Sciatic nerve (tissue), 2 donors: ENCODE measurements at regions not wholly inside any gene's neighbourhood (a gene's known extent, or its start where the extent isn't known, plus 50 kb on each side); places are given as distances from the start of the nearest gene placed in this dataset.
"Not testable (repeated sequence)": the region's sequence is repeated elsewhere in the genome, so short reads cannot be mapped to it uniquely, and the experiment has no call there.

Source experiments
- ATAC-seq: fragments of 200-7000 bp; cut with Tn5 transposase; one replicate; pipeline ENCODE4 v1.9.1; 2020; ENCODE audit warnings: mild to moderate bottlenecking, moderate library complexity
- DNase-seq: peaks from one replicate; pipeline ENCODE4 v3.0.0-alpha.2; 2020; ENCODE audit warnings: low spot score
- intact Hi-C: fragments of 100-400 bp; cut with DNase I; formaldehyde crosslinking; loops from one replicate; pipeline ENCODE4 v1.14.2; 2022
- donor health status: DM: no; HTN: no; CAD: no.
- donor health status: DM: no; HTN: no; CAD: no.

DNA sequence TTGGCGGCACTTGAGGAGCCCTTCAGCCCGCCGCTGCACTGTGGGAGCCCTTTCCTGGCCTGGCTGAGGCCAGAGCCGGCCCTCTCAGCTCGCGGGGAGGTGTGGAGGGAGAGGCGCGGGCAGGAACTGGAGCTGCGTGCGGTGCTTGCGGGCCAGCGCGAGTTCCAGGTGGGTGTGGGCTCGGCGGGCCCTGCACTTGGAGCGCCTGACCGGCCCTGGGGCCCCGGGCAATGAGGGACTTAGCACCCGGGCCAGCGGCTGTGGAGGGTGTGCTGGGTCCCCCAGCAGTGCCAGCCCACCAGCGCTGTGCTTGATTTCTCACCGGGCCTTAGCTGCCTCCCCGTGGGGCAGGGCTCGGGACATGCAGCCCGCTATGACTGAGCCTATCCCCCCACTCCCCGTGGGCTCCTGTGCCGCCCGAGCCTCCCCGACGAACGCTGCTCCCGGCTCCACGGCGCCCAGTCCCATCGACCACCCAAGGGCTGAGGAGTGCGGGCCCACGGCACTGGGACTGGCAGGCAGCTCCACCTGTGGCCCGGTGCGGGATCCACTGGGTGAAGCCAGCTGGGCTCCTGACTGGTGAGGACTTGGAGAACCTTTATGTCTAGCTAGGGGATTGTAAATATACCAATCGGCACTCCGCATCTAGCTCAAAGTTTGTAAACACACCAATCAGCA, 167.6 kb downstream of the SOX4 start:
- intact Hi-C loops, ATAC-seq, DNase-seq: not testable (repeated sequence)

GRCh38 chr6:21764989-21765388, 171.4 kb downstream of the SOX4 start:
- intact Hi-C loops: no loop called here

GRCh38 chr6:21767891-21768648, 174.5 kb downstream of the SOX4 start:
- no peak for DNase-seq
- no peak for ATAC-seq
- intact Hi-C loops: no loop called here

More at GRCh38 chr6:21764989-21765388, 171.4 kb downstream of the SOX4 start:
- ATAC-seq: no peak
- no peak for DNase-seq

DNA sequence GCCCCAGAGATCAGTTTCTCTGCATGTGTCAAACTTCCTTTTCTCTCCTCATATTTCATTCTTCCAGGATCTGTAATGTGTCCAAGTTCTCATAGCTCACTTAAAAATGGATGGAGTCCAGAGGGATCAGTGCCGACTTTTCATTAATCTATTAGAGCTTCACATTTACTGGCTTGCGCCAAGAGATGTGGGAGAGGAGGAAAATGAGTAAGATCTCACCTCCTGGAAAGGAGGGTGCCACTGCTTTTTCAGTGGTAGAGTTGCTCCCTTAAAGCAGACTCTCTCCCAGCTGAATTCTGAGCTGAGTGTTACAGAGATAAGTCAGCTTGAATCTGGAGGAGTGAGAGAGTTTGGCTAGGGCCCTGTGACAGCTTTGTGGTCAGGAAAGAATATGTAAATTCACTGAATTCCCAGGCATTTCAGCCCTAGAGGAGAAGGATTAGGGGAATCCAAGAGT, 175.9 kb downstream of the SOX4 start:
- no peak for DNase-seq
- peak; percentile 68 for ATAC-seq
- intact Hi-C loops: no loop called here

DNA sequence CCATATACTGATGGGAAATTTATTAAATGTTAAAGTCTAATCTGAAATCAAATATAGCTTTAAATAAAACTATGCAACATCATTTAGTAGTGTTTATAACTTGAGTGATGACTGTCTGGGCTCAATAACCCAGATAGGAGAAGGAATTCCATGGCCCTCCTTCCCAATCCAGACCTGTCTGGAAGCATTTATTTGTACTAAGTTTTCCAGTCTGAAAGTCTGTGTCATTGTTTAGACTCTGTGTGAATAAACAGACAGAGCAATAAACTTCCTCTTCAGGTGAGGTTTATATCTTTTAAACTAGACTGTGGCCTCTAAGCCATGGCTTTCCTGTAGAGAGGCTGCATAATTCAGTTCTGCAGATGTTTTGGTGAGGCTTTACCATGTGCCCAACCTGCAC, 176.4 kb downstream of the SOX4 start:
- intact Hi-C loops: no loop called here
- DNase-seq: no peak
- ATAC-seq: no peak

DNA sequence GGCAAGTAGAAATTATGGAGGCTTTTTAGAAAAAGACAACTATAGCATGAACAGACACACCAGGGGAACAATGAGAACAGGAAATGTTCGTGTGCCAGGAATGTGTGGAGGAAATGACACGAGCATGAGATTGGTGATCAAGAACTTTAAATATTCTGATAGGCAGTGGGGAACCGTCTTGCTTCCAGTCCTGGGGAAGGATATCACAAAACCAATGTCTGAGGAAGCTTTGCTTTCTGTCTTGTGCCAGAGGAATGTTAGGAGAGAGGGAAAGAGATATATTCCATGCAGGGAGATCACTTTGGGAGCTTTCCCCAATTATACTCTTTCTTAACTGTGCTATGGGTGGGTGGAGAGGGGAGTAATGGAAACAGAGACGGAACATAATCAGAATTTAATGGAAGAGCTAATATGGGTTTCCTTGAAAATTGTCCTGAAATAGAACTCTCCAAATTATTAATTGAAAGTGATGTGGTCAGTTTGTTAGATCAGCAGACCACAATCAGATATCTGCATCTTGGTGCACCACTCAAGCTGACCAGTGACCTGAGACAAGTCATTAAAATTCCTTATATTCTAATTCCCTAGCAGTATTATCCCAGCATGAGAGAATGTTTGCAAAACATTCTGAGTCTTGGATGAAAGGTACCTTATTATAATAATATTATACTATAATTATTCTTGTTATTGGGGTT, 178.2 kb downstream of the SOX4 start:
- no peak for ATAC-seq
- intact Hi-C loops: no loop called here
- DNase-seq: no peak

DNA sequence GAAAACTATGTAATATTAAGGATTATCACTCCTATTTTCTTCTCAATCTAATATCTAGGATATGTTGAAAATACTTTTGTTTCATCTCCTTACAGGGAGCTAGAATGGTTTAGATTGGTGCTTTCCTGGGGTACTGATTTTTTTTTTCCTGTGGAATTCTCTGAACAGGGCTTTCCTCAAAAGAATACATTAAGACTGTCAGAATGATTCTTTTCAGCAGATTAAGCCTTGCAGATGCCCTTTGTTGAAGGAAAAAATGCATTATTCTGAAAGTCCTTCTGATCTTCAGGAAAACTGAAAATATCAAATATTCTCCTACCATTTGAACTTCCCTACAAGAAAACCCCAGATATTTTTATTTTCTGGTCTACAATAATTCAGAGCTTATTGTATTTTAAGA, 178.9 kb downstream of the SOX4 start:
- ATAC-seq (no peak), DNase-seq (no peak)
- intact Hi-C loops: no loop called here

DNA sequence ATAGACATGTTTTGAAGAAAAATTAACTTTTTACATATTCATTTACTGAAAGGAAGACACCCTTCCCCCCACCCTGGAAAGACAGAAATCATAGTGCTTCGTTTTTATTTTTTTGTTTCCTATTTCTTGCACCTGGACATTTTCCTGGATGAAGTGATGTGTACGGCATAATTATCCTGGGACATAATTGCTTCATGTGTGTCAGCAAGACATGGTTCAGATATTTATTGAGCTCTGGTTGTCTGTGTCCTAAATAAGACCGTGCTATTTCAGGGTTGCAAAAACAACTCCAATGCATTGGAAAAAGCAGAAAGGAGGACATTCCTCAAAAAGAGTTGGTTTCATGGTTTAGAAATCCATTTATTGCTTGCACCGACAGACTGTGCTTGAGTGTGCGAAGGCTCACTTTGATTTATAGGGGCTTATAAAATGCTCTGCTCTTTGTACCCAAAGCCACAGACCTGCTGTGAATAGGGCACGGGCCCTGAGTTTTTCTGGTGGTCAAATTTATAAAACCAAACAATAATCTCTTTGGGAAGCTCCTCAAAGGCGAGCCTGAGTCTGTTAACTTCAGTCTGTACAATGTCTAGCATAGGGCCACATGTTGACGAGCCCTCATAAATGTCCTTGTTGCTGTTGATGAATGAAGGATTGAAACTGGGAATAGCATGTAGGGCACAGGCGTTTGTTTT, 179.5 kb downstream of the SOX4 start:
- no peak for ATAC-seq

DNA sequence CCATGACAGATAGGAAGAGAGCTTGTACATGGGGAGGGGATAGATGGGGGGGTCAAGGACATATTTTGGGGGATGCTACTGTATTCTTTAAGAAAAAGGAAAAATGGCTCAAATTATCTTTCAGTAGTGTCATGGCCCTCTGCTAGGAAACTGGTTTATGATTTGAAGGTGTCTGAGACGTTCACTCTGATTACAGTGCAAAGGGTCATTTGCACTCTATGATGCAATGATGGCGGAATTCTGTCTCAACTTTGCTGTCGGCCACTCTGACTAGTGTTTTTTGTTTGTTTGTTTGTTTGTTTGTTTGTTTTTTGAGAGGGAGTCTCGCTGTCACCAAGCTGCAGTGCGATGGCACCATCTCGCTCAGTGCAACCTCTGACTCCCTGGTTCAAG, 180.0 kb downstream of the SOX4 start:
- intact Hi-C loops: no loop called here
- DNase-seq (no peak), ATAC-seq (no peak)

More for the DNA sequence above, 179.5 kb downstream of the SOX4 start:
- no peak for DNase-seq
- intact Hi-C loops: no loop called here

DNA sequence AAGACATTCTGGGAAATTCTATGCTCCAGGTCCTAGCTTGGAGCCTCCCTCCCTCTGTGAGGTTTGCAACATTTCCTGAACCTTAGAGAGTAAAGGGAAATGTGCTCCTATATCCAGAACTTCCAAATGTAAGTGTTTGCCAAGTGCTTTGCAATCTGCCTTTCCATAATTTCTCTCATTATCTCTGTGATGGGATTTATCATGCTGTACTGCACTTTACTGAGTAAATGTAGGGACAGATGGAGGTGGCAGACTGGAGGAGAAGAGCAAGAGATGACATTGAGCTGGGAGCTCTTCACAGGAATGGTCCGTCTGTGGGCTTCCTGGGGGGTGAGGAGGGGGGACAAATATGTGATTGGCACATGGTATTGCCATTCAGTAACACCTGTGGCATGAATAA, 184.3 kb downstream of the SOX4 start:
- DNase-seq (no peak), ATAC-seq (no peak)
- intact Hi-C loops: no loop called here

- intact Hi-C loops: no loop called here
- no peak for ATAC-seq
These were observed 186.6 kb downstream of the SOX4 start for GRCh38 chr6:21780141-21780540.

GRCh38 chr6:21780679-21781078, 187.1 kb downstream of the SOX4 start:
- ATAC-seq: no peak
- intact Hi-C loops: no loop called here

More at GRCh38 chr6:21780141-21780540, 186.6 kb downstream of the SOX4 start:
- DNase-seq: no peak

DNA sequence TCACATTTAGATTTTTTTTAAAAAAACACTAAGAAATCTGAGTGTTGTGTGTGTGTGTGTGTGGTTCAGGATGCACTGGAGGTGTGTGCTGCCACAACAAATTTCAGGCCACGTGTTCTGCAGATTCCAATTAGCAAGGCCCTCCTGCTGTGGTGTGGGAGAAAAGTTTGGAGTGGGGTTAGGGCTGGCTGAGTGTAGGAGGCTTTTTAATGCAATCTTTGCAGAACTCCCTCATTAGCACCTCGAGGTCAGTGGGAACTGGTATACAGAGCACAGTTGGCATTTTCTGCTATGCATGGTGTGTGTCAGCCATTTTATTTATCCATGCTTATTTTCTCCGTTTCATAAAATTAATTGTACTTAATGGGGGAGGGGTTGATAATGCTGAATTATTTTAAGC, 187.6 kb downstream of the SOX4 start:
- intact Hi-C loops: no loop called here
- DNase-seq (no peak), ATAC-seq (no peak)

More at GRCh38 chr6:21780679-21781078, 187.1 kb downstream of the SOX4 start:
- DNase-seq: no peak

DNA sequence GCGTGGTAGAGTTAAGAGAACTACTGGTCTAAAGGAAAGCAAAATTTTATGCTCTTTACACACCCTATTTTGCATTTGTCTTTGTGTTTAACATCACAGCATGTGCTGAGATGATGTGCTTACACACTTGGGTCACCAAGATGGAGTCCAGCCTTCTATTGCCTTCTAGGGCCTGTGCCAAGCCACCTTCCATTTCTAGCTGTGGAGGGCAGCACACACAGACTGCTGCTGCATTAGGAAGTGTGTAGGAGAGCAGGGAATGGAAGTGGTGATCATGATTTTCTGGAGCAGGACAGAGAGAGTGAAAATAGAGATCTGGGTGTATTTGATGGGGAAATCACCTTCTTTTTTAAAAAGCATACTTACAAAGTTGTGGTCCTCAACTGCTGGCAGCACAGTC, 191.6 kb downstream of the SOX4 start:
- ATAC-seq (no peak), DNase-seq (no peak)
- intact Hi-C loops: no loop called here

- no peak for ATAC-seq
- intact Hi-C loops: no loop called here
- no peak for DNase-seq
These were observed 197.5 kb downstream of the SOX4 start for GRCh38 chr6:21791056-21791455.

- ATAC-seq (no peak), DNase-seq (no peak)
- intact Hi-C loops: no loop called here
These were observed 198.0 kb downstream of the SOX4 start for GRCh38 chr6:21791581-21791980.

DNA sequence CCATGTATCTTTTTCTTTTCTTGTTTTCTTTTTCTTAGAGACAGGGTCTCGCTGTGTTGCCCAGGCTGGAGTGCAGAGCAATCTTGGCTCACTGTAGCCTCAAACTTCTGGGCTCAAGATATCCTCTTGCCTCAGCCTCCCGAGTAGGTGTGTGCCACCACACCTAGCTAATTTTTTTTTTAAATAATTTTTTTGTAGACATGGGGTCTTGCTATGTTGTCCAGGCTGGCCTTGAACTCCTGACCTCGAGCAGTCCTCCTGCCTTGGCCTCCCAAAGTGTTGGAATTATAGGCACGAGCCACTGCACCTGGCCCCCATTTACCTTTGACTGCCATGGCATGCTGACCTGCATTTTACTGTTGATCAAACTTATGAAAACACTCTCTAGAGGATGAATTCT, 198.6 kb downstream of the SOX4 start:
- intact Hi-C loops: no loop called here

GRCh38 chr6:21796979-21797378, 203.4 kb downstream of the SOX4 start:
- ATAC-seq, DNase-seq, intact Hi-C loops: not testable (repeated sequence)

More for the DNA sequence above, 198.6 kb downstream of the SOX4 start:
- DNase-seq (no peak), ATAC-seq (no peak)

GRCh38 chr6:21798468-21798867, 204.9 kb downstream of the SOX4 start:
- no peak for DNase-seq
- ATAC-seq: no peak
- intact Hi-C loops: no loop called here
